Ramos (cell line): ENCODE measurements at regions not wholly inside any gene's neighbourhood (a gene's known extent, or its start where the extent isn't known, plus 50 kb on each side); places are given as distances from the start of the nearest gene placed in this dataset.
"Not testable (repeated sequence)": the region's sequence is repeated elsewhere in the genome, so short reads cannot be mapped to it uniquely, and the experiment has no call there.

Experiments
- in situ Hi-C: fragments of 300-500 bp; cut with MboI; formaldehyde crosslinking; loops from one replicate; pipeline ENCODE4 v1.14.3; 2022; ENCODE audit warnings: low sequenced_read_pairs; ENCODE audit not compliant: unreplicated experiment

DNA sequence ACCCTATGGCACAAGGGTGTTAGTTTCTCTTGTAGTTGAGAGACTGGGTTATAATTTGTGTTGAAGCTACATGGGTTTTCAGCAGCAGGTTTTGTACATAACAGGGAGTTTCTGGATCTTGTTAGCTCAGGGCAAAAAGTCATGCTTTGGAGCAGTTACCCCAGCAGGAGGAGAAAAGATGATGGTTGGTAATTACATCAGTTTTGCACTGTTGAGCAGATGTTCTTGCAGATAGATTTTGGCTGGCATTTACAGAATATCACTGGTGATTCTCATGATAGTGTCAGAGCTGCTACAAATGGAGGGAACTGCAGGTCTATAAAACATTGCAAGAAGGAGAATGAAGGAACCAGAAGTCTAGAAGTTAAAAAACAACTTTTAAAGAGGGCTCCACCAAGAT, 215.2 kb upstream of the ATP5MC3 start:
- in situ Hi-C loops = no loop called here

GRCh38 chr2:175393851-175394250, 212.3 kb upstream of the ATP5MC3 start:
- in situ Hi-C loops = no loop called here

- in situ Hi-C loops = no loop called here
Measured at GRCh38 chr2:175383286-175383685, 201.8 kb upstream of the ATP5MC3 start.

DNA sequence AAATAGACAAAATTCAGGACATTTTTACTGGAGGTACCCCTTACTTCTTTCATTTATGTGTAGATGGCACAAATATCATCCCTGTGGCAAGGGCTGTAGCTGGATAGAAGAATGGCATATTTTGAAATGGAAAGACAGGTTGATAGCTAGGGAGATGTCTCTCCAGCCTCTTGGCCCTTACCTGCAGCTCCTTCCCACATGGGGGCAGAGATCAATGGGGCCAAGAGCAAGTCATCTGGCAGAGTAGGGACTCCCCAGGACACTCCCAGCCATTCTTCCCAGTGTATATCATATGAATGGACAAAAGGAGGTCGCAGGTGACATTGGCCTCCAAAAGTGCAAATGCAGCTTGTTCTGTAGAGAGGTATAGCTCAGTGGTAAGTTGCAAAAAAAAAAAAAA, 192.2 kb upstream of the ATP5MC3 start:
- in situ Hi-C loops = loop anchor here (25.0 kb wide), 1 partner anchor 739 kb away; the partner anchor contains the start of genes HOXD10, HOXD11 and HOXD9

DNA sequence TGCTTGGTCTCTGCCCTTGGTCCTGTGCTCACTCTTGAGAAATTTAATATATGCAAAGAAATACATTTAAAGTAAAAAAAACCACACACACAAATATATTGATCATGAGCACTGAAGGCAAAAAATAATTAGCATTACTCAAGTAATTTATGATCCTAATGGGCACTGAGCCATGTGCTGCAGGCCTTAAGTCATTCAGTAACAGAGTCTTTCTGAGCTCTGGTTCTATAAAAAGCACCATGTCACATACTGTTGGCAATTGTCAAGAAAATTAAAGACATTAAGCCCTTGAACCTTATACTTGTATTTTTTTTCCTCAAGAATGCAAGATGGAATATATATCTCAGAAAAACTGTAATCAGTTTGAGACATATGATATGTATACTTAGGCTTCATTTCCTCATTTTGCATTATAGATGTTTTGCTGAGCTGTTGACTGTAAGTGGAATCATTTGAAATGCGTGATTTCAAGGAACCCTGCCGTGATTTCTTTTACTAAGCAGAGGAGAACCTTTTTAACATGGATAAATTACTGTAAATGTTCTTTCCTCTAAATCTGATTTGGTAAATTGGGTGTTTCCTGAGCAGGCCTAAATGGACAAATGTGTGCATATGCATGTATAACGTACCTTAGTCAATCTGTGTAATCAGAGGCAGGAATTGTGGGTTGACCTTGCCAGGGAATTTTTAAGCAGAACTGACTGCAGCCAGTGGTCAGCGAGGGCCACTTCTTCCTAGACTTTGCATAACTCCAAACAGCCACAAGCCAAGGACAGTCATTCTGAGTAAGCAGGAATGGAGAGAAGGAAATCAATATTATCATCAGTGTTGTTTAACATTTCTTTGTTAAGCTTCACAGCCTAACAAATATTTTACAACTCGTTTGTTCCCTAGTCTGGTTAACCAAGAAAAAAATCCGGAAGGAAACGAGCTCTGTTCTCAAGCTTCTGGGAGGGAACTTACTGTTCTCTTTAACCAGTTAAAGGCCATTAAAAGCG, 191.5 kb upstream of the ATP5MC3 start:
- in situ Hi-C loops = loop anchor here (25.0 kb wide), 1 partner anchor 739 kb away; the partner anchor contains the start of genes HOXD10, HOXD11 and HOXD9

GRCh38 chr2:175371378-175371777, 189.9 kb upstream of the ATP5MC3 start:
- in situ Hi-C loops = loop anchor here (25.0 kb wide), 1 partner anchor 741 kb away; the partner anchor contains the start of genes HOXD10, HOXD11 and HOXD9

DNA sequence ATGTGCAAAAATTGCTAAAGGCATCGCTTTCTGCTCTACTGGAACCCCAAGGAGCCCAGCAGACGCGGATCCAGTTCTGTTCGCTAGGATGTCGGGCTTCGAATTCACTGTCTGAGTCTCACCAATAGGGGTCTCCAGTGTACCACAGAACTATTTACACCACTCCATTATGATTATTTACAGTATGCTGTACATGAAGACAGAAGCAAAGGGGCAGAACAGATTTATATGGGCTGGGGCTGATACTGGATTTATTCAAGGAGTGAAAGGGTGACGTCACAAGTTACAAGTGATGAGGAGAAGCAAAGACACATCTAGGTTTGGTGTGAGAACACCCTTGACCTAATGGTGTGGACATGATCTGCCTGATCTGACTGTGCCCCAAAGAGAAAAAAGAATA, 185.3 kb upstream of the ATP5MC3 start:
- in situ Hi-C loops = loop anchor here (25.0 kb wide), 1 partner anchor 745 kb away; the partner anchor contains the start of genes HOXD10, HOXD11 and HOXD9

GRCh38 chr2:175363699-175364098, 182.2 kb upstream of the ATP5MC3 start:
- in situ Hi-C loops = loop anchor here (25.0 kb wide), 1 partner anchor 749 kb away; the partner anchor contains the start of genes HOXD10, HOXD11 and HOXD9

DNA sequence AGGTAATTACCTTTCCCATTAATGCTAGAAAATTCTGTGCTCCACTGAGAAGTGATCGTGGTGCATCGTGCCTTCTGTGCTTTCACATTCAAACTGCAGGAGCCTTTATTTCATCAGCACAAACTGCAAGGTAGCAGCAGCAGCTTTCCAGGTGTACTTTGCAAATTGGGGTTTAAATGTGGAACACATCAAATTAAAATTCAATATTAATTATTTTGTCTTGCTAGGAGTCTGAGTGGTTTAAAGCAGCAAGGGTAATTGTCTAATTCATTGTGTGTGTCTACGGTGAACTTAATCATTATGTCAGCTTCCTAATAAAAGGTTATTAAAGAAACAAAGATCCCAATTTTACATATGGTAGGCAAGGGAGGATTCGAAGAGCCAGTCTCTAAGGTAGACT, 180.8 kb upstream of the ATP5MC3 start:
- in situ Hi-C loops = loop anchor here (25.0 kb wide), 1 partner anchor 750 kb away; the partner anchor contains the start of genes HOXD10, HOXD11 and HOXD9

- in situ Hi-C loops = loop anchor here (25.0 kb wide), 1 partner anchor 753 kb away; the partner anchor contains the start of genes HOXD10, HOXD11 and HOXD9
Measured at GRCh38 chr2:175359710-175360109, 178.2 kb upstream of the ATP5MC3 start.

GRCh38 chr2:175356901-175357300, 175.4 kb upstream of the ATP5MC3 start:
- in situ Hi-C loops = loop anchor here (25.0 kb wide), 1 partner anchor 755 kb away; the partner anchor contains the start of genes HOXD10, HOXD11 and HOXD9

- in situ Hi-C loops = loop anchor here (25.0 kb wide), 1 partner anchor 757 kb away; the partner anchor contains the start of genes HOXD10, HOXD11 and HOXD9
Measured at GRCh38 chr2:175355246-175355645, 173.7 kb upstream of the ATP5MC3 start.

- in situ Hi-C loops = loop anchor here (25.0 kb wide), 1 partner anchor 759 kb away; the partner anchor contains the start of genes HOXD10, HOXD11 and HOXD9
Measured at GRCh38 chr2:175353275-175353674, 171.8 kb upstream of the ATP5MC3 start.

DNA sequence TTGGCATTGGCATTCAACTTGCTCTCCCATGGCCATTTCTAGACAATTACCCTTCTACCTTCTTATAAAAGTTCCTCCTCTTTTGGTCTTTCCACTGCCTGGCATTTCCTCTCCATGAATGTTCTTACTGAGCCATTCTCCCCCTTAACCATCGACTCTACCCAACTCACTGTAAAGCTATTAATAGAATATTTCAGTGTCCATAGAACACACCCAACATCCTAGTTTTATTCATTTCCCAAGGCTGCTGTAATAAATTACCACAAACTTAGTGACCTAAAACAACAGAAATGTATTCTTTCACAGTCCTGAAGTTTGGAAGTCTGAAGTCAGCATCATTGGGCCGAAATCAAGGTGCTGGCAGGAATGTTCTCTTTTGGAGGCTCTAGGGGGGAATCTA, 170.0 kb upstream of the ATP5MC3 start:
- in situ Hi-C loops = loop anchor here (25.0 kb wide), 1 partner anchor 761 kb away; the partner anchor contains the start of genes HOXD10, HOXD11 and HOXD9

DNA sequence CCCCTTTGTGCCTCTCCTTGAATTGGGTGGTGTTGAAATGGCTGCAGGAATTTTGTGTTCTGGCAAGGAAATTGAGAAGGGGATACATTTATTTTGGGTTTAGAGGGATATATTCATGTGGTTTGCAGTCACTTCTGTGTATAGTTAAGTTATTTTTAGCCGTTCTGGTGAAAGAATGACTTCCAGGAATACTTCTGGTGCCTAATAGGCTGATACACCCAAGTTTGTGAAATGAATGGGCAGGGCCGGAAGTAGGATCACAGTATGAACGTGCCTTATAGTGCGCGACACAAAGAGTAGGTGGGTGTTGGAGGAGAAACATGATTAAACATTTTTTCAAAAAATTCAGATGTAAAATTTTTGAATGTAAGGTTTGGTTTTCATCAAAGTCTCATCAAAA, 168.6 kb upstream of the ATP5MC3 start:
- in situ Hi-C loops = loop anchor here (25.0 kb wide), 1 partner anchor 762 kb away; the partner anchor contains the start of genes HOXD10, HOXD11 and HOXD9

GRCh38 chr2:175342085-175342484, 160.6 kb upstream of the ATP5MC3 start:
- in situ Hi-C loops = no loop called here

DNA sequence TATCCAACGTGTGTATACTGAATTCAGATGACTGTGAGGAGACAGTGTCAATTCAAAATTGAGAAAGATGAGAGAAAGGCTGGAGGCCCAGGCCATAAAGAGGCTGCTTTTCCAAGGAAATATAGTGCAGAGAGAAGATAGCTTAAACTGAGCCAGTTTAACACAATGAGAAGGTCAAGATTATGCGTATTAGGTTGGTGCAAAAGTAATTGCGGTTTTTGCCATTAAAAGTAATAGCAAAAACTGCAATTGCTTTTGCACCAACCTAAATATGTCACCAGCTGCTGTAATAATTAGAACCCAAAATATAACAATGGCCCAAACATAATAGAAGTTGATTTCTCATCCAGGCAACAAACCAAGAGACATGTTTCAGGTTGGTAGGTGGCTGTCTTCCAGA, 148.7 kb upstream of the ATP5MC3 start:
- in situ Hi-C loops = no loop called here

- in situ Hi-C loops = no loop called here
Measured at GRCh38 chr2:175326801-175327200, 145.3 kb upstream of the ATP5MC3 start.

DNA sequence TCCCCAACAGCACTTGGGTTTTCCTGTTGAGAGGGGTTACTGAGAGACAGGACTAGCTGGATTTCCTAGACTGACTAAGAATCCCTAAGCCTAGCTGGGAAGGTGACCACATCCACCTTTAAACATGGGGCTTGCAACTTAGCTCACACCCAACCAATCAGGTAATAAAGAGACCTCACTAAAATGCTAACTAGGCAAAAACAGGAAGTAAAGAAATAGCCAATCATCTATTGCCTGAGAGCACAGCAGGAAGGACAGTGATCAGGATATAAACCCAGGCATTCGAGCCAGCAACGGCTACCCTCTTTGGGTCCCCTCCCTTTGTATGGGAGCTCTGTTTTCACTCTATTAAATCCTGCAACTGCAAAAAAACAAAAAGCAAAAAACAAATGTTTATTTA, 144.7 kb upstream of the ATP5MC3 start:
- in situ Hi-C loops = not testable (repeated sequence)

GRCh38 chr2:175323162-175323561, 141.7 kb upstream of the ATP5MC3 start:
- in situ Hi-C loops = no loop called here

DNA sequence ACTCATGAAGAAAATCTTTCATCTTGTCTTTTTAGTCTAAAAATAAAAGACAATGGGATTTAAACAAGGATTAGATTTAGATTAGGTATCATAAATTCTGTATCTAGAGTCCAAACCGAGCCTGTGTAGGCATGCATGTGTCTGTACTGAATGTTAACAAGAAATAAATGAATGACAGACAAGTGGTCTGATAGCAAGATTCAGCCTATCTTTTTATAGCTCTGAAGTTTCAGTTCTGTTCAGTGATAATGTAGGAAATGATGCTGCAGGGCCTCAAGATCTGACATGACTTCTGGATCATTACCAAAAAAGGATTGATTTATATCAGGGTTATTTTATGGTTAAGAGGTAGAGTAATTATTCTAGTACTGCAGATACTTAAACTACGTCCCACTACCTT, 137.0 kb upstream of the ATP5MC3 start:
- in situ Hi-C loops = no loop called here
